Stimulated activated naive CD8-positive, alpha-beta T cell treated with anti-CD3 and anti-CD28 coated beads, Interleukin-15, amount 100 ng/mL, for 72 hours (primary cell): ENCODE measurements at regions not wholly inside any gene's neighbourhood (a gene's known extent, or its start where the extent isn't known, plus 50 kb on each side); places are given as distances from the start of the nearest gene placed in this dataset.
A peak's percentile ranks its signal among the peaks of the same experiment; 100 is the strongest.

ENCODE experiments used
- ATAC-seq: fragments of 150-1000 bp; cut with Tn5 transposase; 2 replicates; pipeline ENCODE4 v1.10.0; 2021; ENCODE audit warnings: mild to moderate bottlenecking, moderate library complexity
- DNase-seq, 2 donors: peaks; one replicate each; pipeline ENCODE4 v3.0.0; 2021 to 2022
- H3K27ac Mint-ChIP-seq, 2 donors: one replicate each; pipeline ENCODE4 v1.8.0; 2022; ENCODE audit warnings: mild to moderate bottlenecking in 2 of 2, mixed read lengths in 2 of 2, moderate library complexity in 2 of 2
- H3K27me3 Mint-ChIP-seq: one replicate; pipeline ENCODE4 v1.8.0; 2022; ENCODE audit warnings: mixed read lengths
- H3K4me1 Mint-ChIP-seq: one replicate; pipeline ENCODE4 v1.8.0; 2022; ENCODE audit warnings: mild to moderate bottlenecking, mixed read lengths
- H3K4me3 Mint-ChIP-seq, 2 donors: one replicate each; pipeline ENCODE4 v1.8.0; 2022; ENCODE audit warnings: mild to moderate bottlenecking in 2 of 2, mixed read lengths in 2 of 2, moderate library complexity in 1 of 2
- H3K9me3 Mint-ChIP-seq, 2 donors: one replicate each; pipeline ENCODE4 v1.8.0; 2022; ENCODE audit warnings: mixed read lengths in 2 of 2

DNA sequence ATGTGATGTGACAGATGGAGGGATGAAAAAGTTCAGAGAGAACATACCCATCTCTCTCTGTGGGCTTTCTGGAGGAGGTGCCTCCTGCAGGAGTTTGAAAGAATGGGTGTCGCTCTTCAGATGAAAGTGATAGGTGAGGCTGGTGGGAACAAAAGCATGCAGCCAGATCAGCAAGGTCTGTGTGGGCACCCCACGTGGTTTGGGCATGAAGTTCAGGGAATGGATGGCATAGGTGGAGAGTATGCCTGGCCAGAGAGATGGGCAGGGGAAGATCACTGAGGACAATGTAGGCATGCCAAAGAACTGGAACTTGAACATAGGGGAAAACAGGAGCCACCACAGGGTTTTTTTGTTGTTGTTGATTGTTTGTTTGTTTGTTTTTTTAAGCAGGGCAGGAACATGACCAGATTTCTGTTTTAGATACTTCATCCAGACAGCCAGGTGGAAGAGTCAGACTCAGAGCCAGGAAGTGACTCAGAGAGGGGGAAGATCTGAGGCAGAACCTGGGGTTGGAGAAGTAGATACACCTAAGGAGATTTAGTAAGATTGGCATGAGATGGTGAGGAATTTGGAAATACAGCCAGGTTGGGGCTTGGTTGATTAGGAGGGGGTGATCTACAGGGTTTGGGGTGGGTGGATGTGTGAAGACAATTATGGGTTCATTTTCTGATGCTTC lies 64.8 kb upstream of the CLSTN2 start:
- no peak for DNase-seq
- peaks cover 0 to 5% of the 10 kb centered on the region in 2 donors for H3K9me3 Mint-ChIP-seq
- ATAC-seq = no peak
- H3K27me3 Mint-ChIP-seq = peaks cover 17% of the 10 kb centered on the region
- H3K27ac Mint-ChIP-seq = no peak overlapping the region
- H3K4me1 Mint-ChIP-seq = no peaks in the 10 kb centered on the region
- no peak overlapping the region for H3K4me3 Mint-ChIP-seq

DNA sequence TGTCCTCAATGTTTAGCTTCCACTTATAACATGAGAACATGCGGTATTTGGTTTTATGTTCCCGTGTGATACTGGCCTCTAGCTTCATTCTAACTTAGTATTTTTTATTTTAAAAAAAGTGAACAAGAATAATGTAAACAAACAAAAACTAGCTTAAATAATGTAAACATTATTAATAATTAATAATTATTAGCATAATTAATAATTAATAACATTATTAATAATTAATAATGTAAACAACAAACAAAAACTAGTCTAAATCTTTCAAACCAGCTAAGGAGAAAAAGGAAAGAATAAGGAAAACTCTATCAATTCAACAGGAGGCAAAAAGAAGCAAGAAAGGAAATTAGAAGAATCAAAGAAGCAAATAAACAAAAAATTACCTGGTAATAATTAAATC lies 66.2 kb upstream of the CLSTN2 start:
- no peak for ATAC-seq

DNA sequence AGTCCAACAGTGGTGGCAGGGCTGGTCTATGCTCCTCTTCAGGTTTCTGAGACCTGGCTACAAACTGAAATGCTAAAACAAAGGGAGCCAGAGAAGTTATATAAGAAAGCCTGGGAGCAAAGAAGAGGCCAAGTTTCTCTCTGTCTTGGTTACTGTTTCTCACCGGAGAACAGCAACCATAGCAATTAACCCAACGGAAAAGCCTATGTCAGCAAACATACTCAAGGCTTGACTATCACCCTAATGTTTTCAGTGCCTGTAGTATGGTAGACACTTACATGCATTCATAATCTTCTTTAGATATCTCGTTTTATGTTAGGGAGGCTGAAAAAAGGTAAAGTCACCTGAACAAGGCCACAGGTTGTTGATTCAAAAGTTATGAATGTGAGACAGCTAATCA lies 86.3 kb upstream of the CLSTN2 start:
- no peak for DNase-seq
- peaks cover 20% of the 10 kb centered on the region for H3K27me3 Mint-ChIP-seq
- H3K27ac Mint-ChIP-seq = no peak overlapping the region
- H3K9me3 Mint-ChIP-seq = peaks cover 17 to 38% of the 10 kb centered on the region in 2 donors
- no peak for ATAC-seq
- H3K4me3 Mint-ChIP-seq = no peak overlapping the region
- no peaks in the 10 kb centered on the region for H3K4me1 Mint-ChIP-seq

More for the DNA sequence above, 66.2 kb upstream of the CLSTN2 start:
- Mint-ChIP-seq H3K4me1 (no peaks in the 10 kb centered on the region), H3K27ac (no peak overlapping the region), H3K9me3 (peaks cover 0 to 5% of the 10 kb centered on the region in 2 donors), H3K4me3 (no peak overlapping the region), H3K27me3 (peaks cover 17% of the 10 kb centered on the region)
- no peak for DNase-seq

DNA sequence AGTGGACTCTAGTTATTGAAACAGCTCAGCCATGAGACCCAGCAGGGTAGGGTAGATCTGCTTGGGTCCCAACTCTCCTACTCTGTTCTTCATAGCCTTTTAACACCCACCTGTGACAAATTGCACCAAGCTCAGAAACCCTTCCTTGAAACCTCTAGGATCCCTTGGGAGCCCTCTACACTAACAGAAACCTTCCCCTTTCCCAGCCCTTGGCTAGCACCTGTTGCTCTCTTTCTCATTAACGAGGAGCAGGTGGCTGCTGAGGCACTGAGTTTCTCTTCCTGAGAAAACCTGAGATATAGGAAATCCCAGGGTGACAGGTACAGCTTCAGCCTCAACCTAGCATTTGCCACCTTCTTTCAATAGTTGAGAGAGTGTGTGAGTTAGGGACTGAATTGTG lies 88.3 kb upstream of the CLSTN2 start:
- Mint-ChIP-seq H3K9me3 (peaks cover 17 to 34% of the 10 kb centered on the region in 2 donors), H3K4me1 (no peaks in the 10 kb centered on the region), H3K27me3 (peaks cover 12% of the 10 kb centered on the region), H3K4me3 (no peak overlapping the region), H3K27ac (no peak overlapping the region)
- ATAC-seq (no peak), DNase-seq (no peak)

DNA sequence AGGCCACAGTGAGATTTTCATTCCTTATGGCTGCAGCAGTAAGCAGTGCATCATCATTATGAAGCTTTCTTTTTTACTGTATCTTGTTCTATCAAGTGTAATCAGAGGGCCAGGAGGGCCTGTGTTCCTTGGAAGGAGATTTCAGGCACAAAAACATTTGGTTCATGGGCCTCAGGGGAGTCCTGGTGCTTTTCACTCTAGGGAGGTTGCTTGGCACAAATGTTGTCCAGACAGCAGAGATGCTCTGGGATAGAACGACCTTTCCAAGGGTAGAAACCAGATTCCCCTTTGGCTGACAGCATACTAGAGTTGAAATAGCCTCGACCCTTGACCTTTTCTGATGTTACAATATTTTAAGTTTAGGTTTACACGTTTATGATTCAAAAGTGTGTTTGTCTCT lies 95.3 kb upstream of the CLSTN2 start:
- H3K9me3 Mint-ChIP-seq = peaks cover 2 to 10% of the 10 kb centered on the region in 2 donors
- DNase-seq (no peak), ATAC-seq (no peak)
- H3K4me3 Mint-ChIP-seq = no peak overlapping the region
- no peaks in the 10 kb centered on the region for H3K4me1 Mint-ChIP-seq
- H3K27me3 Mint-ChIP-seq = peaks cover 15% of the 10 kb centered on the region
- no peak overlapping the region for H3K27ac Mint-ChIP-seq

DNA sequence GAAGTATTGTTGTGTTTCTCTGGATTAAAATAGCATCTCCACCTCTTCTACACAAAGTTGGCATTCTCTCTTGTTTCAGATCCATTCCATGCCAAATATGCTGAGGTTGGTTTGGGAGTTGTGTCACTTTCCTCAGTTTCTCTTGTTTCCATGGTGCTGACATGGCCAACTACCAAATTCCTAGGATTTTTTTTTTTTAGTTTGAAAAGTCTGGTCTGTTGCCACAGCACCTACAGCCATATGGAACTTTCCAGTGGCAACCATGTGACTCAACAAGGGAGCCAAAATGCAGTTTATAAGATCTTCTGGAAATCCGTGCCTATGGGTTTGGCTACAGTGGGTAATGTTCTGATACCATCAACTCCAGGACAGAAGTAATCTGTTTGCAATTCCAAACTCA lies 96.0 kb upstream of the CLSTN2 start:
- H3K27ac Mint-ChIP-seq = no peak overlapping the region
- H3K4me3 Mint-ChIP-seq = no peak overlapping the region

DNA sequence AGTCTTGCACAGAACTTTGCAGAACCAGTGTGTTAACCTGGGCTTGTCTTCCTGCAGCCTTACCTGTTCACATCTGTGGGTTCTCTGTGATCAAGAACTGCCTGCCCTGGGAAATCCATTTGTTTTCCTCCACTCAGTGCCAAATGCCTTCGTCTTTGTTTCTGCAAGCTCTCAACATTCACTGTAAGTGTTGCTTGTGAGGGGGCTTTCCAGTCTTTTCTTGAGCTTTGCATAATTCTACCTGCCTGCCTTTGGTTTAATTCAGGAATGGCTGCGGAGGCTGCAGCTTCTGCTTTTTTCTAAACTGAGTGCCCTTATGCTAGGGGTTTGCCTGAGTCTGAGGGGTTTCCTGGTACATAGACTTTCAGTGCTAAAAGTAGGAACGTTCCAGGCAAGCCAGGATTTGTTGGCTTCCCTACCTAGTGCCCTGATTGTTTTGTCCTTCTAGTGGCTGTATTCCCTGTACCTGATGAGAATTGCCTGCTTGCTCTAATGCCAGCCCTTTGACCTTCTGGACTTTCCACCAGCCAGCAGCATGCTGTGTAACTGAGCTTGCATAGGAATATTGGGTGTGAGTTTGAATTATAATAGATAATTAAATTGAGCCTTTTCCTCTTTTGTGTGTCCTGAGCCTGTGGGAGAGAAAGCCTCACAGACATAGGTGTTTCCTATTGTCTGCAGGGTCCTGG lies 96.6 kb upstream of the CLSTN2 start:
- DNase-seq (no peak), ATAC-seq (no peak)
- peaks cover 20% of the 10 kb centered on the region for H3K27me3 Mint-ChIP-seq
- H3K27ac Mint-ChIP-seq = no peak overlapping the region
- H3K4me1 Mint-ChIP-seq = no peaks in the 10 kb centered on the region
- H3K9me3 Mint-ChIP-seq = peaks cover 0 to 7% of the 10 kb centered on the region in 2 donors
- H3K4me3 Mint-ChIP-seq = no peak overlapping the region

More for the DNA sequence above, 96.0 kb upstream of the CLSTN2 start:
- DNase-seq (no peak), ATAC-seq (no peak)
- H3K27me3 Mint-ChIP-seq = peaks cover 20% of the 10 kb centered on the region
- no peaks in the 10 kb centered on the region for H3K4me1 Mint-ChIP-seq
- H3K9me3 Mint-ChIP-seq = peaks cover 0 to 10% of the 10 kb centered on the region in 2 donors

DNA sequence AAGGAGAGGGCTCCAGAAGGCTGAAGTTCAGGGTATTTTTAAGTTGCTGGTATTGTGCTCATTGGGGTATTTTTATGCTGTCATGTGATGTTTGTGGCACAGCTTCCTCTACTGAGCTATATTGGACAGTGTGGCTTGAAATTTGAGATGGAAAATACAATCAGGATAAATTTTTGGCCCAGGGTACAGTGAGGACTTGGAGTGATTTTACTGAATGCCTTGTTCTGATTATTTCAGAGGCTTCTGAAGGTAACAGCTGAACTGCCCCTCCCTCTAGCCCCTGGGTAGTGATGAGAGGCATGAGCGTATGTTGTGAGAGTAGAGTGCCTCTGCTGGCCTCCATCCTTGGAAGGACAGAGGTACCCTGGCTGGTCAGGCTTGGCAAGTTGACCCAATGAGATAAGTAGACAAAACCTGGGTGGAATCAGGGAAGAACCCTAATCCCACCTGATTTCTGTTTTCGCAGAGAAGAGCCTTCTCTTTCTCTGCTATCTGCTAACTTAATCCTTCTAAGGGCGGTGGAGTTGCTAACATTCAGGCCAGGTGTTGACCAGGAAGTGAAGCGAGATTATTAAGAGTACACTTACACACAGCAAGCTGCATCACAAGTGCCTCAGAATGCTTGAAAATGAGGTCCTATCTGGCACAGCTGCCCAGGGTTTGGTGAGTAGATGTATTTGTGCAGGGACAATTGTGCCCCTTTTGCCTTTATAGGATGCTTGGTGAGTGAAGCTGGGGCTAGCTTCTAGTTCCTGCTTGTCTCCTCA lies 98.1 kb upstream of the CLSTN2 start:
- no peaks in the 10 kb centered on the region for H3K4me1 Mint-ChIP-seq
- peaks cover 20% of the 10 kb centered on the region for H3K27me3 Mint-ChIP-seq
- no peak for ATAC-seq
- no peaks in the 10 kb centered on the region for H3K9me3 Mint-ChIP-seq
- no peak overlapping the region for H3K4me3 Mint-ChIP-seq
- no peak overlapping the region for H3K27ac Mint-ChIP-seq
- DNase-seq = no peak

DNA sequence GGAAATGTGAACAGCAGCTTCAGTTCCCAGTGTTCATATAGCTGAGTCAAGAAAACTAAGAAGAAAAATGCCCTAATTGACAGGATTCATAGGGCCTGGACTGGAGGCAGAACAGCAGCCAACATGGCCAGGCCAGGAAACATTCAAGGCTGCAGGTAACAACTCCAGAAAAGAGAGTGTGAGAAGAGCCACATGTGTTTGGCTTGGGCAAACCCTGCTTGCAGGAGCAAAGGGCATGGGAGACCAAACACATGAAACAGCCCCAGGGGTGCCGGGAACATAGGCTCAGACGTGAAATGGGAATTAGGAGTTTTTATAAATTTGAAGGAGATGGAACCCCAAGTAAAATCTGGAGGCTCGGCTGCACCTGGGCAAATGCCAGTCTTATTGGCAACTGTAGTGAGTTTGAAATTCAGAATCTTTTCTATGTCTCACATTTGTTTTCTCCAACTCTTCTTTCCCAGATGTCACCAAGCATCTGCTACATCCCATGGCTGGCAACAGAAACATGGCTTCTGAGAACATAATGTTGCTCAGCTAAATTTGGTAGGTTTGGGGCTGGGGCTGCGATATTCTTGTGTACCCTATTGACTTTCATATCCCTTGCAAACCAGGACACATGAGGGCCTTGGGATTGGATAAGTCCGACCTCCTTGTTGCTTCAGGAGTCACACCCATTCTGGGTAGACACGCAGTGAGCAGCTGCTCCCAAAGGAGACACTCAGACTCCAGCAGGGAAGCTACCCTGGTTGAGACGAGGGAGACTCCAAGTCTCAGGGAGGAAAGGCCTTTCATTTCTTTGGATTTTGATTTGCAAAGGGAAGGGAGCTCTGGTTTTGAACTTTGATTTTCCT lies 98.9 kb upstream of the CLSTN2 start:
- no peak overlapping the region for H3K27ac Mint-ChIP-seq
- H3K4me3 Mint-ChIP-seq = no peak overlapping the region
- no peaks in the 10 kb centered on the region for H3K4me1 Mint-ChIP-seq
- H3K27me3 Mint-ChIP-seq = peaks cover 20% of the 10 kb centered on the region
- ATAC-seq (no peak), DNase-seq (no peak)
- H3K9me3 Mint-ChIP-seq = no peaks in the 10 kb centered on the region

DNA sequence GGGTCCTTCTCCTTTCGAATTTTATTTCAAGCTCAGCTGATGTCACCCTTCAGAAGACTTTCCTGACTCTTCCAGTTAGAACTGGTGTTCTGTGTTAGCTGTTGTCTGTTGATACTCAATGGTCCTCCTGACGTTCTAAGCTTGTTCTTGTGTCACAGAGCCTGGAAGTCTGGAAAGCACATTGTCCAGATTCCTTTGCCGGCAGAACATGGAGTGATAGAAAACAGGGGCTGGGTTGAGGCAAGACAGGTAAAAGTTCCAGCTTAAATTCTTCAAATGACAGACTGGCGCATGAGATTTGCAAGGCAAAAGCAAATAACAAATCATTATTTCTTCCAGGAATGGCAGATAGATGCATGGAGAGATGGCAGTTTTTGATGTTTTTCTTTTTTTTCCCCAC lies 102.0 kb upstream of the CLSTN2 start:
- ATAC-seq = no peak
- no peak for DNase-seq
- Mint-ChIP-seq H3K4me3 (no peak overlapping the region), H3K9me3 (no peaks in the 10 kb centered on the region), H3K27me3 (peaks cover 20% of the 10 kb centered on the region), H3K27ac (no peak overlapping the region), H3K4me1 (no peaks in the 10 kb centered on the region)

DNA sequence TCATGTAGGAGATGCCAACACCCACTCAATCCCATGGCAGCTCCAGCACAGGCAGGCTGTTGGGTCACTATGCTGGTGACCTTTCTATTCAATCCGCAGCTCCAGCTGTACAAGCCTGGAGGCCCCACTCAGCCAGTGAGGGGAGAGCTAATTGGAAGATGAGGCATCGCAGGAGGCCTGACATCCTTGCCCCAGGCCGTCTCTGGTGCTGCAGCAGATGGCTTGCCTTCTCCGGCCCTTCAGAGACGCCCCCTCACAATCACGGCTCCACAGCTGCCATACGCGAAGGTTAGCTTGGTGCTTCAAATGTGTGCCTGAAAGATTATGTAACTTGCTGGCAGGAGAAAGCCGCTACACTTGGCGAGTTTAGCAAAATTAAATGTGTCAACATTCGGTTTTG lies 104.2 kb upstream of the CLSTN2 start:
- DNase-seq (no peak), ATAC-seq (no peak)
- Mint-ChIP-seq H3K4me3 (no peak overlapping the region), H3K27ac (no peak overlapping the region), H3K27me3 (peaks cover 16% of the 10 kb centered on the region), H3K4me1 (no peaks in the 10 kb centered on the region), H3K9me3 (no peaks in the 10 kb centered on the region)

DNA sequence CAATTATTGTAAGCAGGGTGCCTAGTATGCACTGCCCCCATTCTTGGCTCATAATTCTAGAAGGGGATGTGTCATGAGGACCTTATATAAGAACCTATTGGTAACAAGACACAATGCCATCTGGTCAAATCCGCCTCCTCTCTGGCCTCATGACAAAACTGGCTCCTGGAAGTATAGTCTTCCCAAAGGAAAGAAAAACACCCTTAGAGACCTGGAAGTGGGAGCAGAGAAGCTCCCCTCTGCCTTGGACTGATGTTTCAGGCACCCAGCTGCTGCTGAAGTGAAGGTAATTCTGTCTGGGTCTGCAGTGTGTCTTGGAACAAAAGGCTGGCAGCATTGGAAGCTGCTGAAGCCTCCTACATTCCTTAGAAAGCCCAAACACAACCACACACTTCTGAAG lies 107.2 kb upstream of the CLSTN2 start:
- H3K27ac Mint-ChIP-seq = no peak overlapping the region
- ATAC-seq (no peak), DNase-seq (no peak)
- no peak overlapping the region for H3K4me3 Mint-ChIP-seq
- no peaks in the 10 kb centered on the region for H3K4me1 Mint-ChIP-seq
- H3K27me3 Mint-ChIP-seq = no peaks in the 10 kb centered on the region
- H3K9me3 Mint-ChIP-seq = no peaks in the 10 kb centered on the region

DNA sequence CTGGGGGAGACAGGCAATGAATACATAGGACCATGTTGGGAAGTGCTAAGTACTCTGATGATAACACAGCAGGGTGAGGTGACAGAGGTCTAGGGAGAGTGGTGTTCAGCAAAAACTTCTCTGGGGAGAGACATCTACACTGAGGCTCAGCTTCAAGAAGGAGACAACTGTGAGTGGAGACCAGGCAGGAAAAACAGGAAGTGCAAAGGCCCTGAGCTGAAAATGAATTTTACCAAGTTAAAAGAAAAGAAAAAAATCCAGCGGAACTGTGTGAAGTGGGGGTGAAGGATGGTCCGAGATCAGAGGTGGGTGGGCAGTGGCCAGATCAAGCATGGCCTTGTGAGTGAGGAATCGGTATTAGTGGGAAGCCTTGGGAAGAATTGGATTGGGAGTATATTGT lies 110.1 kb upstream of the CLSTN2 start:
- Mint-ChIP-seq H3K4me1 (no peaks in the 10 kb centered on the region), H3K27ac (peak overlapping the region in 1 of 2 donors; percentile 26), H3K9me3 (no peaks in the 10 kb centered on the region), H3K4me3 (no peak overlapping the region), H3K27me3 (no peaks in the 10 kb centered on the region)
- no peak for DNase-seq
- no peak for ATAC-seq

DNA sequence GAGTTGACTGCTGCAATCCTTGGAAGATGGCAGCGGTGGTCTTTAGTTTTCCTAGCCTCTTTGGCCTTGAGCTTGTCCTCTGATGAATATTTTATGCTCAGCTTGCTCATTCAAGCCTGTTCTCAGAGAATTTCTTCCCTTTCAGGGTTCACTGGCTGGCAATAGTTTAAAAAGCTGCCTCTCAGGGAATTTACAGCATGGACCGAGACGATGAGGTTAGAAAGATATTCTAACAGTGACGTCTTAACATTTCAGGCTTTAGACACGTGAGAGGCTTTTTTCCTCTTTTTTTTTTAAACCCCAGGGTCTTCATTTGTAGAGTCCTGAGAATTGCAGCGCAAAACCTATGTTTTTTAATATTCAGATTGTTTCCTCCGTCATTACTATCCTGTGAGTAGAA lies 120.3 kb upstream of the CLSTN2 start:
- no peaks in the 10 kb centered on the region for H3K4me1 Mint-ChIP-seq
- H3K27ac Mint-ChIP-seq = no peak overlapping the region
- DNase-seq = no peak
- H3K9me3 Mint-ChIP-seq = peaks cover 0 to 15% of the 10 kb centered on the region in 2 donors
- no peak for ATAC-seq
- no peaks in the 10 kb centered on the region for H3K27me3 Mint-ChIP-seq
- H3K4me3 Mint-ChIP-seq = no peak overlapping the region

DNA sequence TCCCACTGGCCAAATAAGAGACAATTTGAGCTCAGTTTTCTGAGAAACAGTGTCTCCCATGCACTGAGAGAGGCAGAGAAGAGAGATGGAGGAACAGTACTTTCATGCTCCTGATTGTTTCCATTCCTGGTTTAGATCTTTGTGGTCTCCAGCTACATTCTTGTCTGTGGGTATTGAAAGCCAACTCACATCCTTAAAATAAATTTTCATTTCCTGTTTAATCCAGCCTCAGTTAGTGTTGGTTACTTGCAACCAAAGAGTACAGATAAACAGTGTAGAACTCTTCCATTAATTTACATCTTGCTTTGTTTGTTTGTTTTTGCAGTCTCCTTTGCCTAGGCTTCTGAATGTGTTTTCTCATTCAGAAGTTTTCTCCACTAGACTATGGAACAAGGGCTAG lies 123.7 kb upstream of the CLSTN2 start:
- ATAC-seq (no peak), DNase-seq (no peak)
- Mint-ChIP-seq H3K4me1 (no peaks in the 10 kb centered on the region), H3K4me3 (no peak overlapping the region), H3K9me3 (no peaks in the 10 kb centered on the region), H3K27ac (no peak overlapping the region), H3K27me3 (no peaks in the 10 kb centered on the region)
